Left lung (tissue), 4 donors: ENCODE measurements at regions not wholly inside any gene's neighbourhood (a gene's known extent, or its start where the extent isn't known, plus 50 kb on each side); places are given as distances from the start of the nearest gene placed in this dataset.

Experiments
- ATAC-seq: fragments of 200-7000 bp; cut with Tn5 transposase; one replicate; pipeline ENCODE4 v1.9.1; 2020; ENCODE audit warnings: moderate library complexity
- DNase-seq, 4 donors: peaks; one replicate each; pipeline ENCODE4 v3.0.0-alpha.2; 2013 to 2020
- H3K27ac ChIP-seq, 2 donors: fragments of 200-600 bp; sonication (generic) in 1 of 2; one replicate each; pipeline versions ENCODE4 v1.5.0 to v1.8.0; 2020 to 2021
- H3K27me3 ChIP-seq, 2 donors: fragments of 200-600 bp; sonication (generic) in 1 of 2; one replicate each; pipeline versions ENCODE4 v1.5.0 to v1.8.0; 2020 to 2021
- H3K36me3 ChIP-seq, 2 donors: fragments of 200-600 bp; sonication (generic) in 1 of 2; one replicate each; pipeline versions ENCODE4 v1.5.0 to v1.8.0; 2020 to 2021
- H3K4me1 ChIP-seq, 2 donors: fragments of 200-600 bp; one replicate each; pipeline ENCODE4 v1.8.0; 2021
- H3K4me3 ChIP-seq, 2 donors: fragments of 200-600 bp; sonication (generic) in 1 of 2; one replicate each; pipeline versions ENCODE4 v1.5.0 to v1.8.0; 2020 to 2021; ENCODE audit warnings: mild to moderate bottlenecking in 1 of 2
- H3K9me3 ChIP-seq, 2 donors: fragments of 200-600 bp; sonication (generic) in 1 of 2; one replicate each; pipeline versions ENCODE4 v1.5.0 to v1.8.0; 2020 to 2021
- CTCF ChIP-seq, 2 donors: fragments of 200-600 bp; sonication (generic) in 1 of 2; IDR thresholded peaks; one replicate each; pipeline versions ENCODE4 v1.5.0 to v1.8.0; 2021; ENCODE audit warnings: antibody characterized with exemption in 2 of 2
- intact Hi-C, 2 donors: fragments of 100-400 bp; cut with DNase I; formaldehyde crosslinking; loops; one replicate each; pipeline versions ENCODE4 v1.11.2 to v1.14.2; 2022
- donor health status: DM: no; HTN: yes; CAD: no.
- donor health status: DM: no; HTN: no; CAD: no.

GRCh38 chr1:81672766-81673165 is 128.0 kb upstream of the ADGRL2 start:
- TF ChIP-seq CTCF (IDR thresholded peaks at IDR 0.05): no peak
- Histone ChIP-seq H3K9me3 (no peaks in the 10 kb centered on the region), H3K4me3 (no peak overlapping the region), H3K27me3 (no peaks in the 10 kb centered on the region), H3K36me3 (no peaks in the 10 kb centered on the region), H3K27ac (no peak overlapping the region), H3K4me1 (no peaks in the 10 kb centered on the region)
- no peak for ATAC-seq
- no peak for DNase-seq
- intact Hi-C loops: no loop called here

GRCh38 chr1:81671038-81671437 is 129.7 kb upstream of the ADGRL2 start:
- DNase-seq: no peak
- Histone ChIP-seq H3K4me3 (no peak overlapping the region), H3K36me3 (no peaks in the 10 kb centered on the region), H3K4me1 (no peaks in the 10 kb centered on the region), H3K27me3 (no peaks in the 10 kb centered on the region), H3K27ac (no peak overlapping the region), H3K9me3 (no peaks in the 10 kb centered on the region)
- intact Hi-C loops: no loop called here
- ATAC-seq: peak; percentile 14
- no peak for TF ChIP-seq CTCF (IDR thresholded peaks at IDR 0.05)

- intact Hi-C loops: no loop called here
Observed at GRCh38 chr1:81670286-81670685, 130.4 kb upstream of the ADGRL2 start.

DNA sequence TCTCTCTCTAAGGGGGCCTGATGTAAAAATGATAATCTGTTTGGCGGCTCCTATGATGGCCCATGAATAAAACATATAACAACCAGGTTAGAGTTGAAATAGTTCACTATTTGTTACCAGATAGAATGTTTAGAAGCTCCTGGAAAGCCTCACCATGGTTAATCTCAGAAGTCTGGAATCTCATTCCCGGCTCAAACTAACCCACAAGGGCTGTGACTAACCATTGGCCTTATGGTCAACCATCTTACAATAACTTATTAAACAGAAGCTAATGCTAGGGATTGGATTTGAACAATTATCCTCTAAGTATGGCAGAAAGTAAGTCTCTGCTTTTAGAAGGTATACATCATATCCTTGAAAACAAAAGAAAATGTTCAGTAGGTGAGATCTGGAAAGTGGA is 134.1 kb upstream of the ADGRL2 start:
- H3K9me3 ChIP-seq: no peaks in the 10 kb centered on the region
- no peak for TF ChIP-seq CTCF (IDR thresholded peaks at IDR 0.05)
- no peak overlapping the region for H3K27ac ChIP-seq
- no peak overlapping the region for H3K4me3 ChIP-seq
- H3K27me3 ChIP-seq: no peaks in the 10 kb centered on the region
- no peak for DNase-seq
- ATAC-seq: no peak
- H3K4me1 ChIP-seq: no peaks in the 10 kb centered on the region
- no peaks in the 10 kb centered on the region for H3K36me3 ChIP-seq
- intact Hi-C loops: no loop called here

More at GRCh38 chr1:81670286-81670685, 130.4 kb upstream of the ADGRL2 start:
- Histone ChIP-seq H3K4me1 (no peaks in the 10 kb centered on the region), H3K9me3 (no peaks in the 10 kb centered on the region), H3K4me3 (no peak overlapping the region), H3K36me3 (no peaks in the 10 kb centered on the region), H3K27me3 (no peaks in the 10 kb centered on the region), H3K27ac (no peak overlapping the region)
- DNase-seq (peak in 3 of 4 donors; percentile 81 to 93 (median 82)), ATAC-seq (peak; percentile 98)
- no peak for TF ChIP-seq CTCF (IDR thresholded peaks at IDR 0.05)

DNA sequence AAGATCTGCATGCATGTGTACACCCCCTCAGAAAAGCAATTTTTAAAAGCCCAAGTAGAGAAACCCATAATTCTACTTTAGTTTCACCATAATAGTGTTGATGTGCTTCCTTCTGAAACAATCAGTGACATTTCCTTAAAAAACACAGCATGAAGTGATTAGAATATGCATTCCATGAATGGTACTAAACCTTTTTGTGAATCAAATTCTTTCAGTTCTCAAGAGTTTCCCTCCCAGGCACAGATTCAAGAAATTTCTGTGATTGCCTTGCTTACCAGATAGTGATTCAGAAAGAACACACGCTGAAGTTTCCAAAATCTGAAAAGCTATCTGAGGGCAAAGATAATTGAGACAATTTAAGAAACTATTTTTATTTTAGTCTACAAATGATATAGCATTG is 136.4 kb upstream of the ADGRL2 start:
- intact Hi-C loops: no loop called here
- H3K27me3 ChIP-seq: no peaks in the 10 kb centered on the region
- TF ChIP-seq CTCF (IDR thresholded peaks at IDR 0.05): no peak
- no peak overlapping the region for H3K4me3 ChIP-seq
- H3K27ac ChIP-seq: no peak overlapping the region
- no peak for ATAC-seq
- no peaks in the 10 kb centered on the region for H3K9me3 ChIP-seq
- no peaks in the 10 kb centered on the region for H3K36me3 ChIP-seq
- no peaks in the 10 kb centered on the region for H3K4me1 ChIP-seq
- no peak for DNase-seq
